WTC11 (cell line): ENCODE measurements at regions not wholly inside any gene's neighbourhood (a gene's known extent, or its start where the extent isn't known, plus 50 kb on each side); places are given as distances from the start of the nearest gene placed in this dataset.

Source experiments
- CREB1 ChIP-seq: sonication (generic); formaldehyde crosslinking; IDR thresholded peaks from 2 replicates; pipeline ENCODE4 v1.8.0; 2023; ENCODE audit warnings: mild to moderate bottlenecking, missing genetic modification reagents
- RELA ChIP-seq: sonication (generic); formaldehyde crosslinking; IDR thresholded peaks from 2 replicates; pipeline ENCODE4 v1.8.1; 2022; ENCODE audit warnings: missing genetic modification reagents, mild to moderate bottlenecking, borderline replicate concordance
- TF ChIP-seq, protein P1 (sequence below): sonication (generic); formaldehyde crosslinking; IDR thresholded peaks from 2 replicates; pipeline ENCODE4 v1.8.0; 2022; ENCODE audit warnings: mild to moderate bottlenecking, missing genetic modification reagents
- TF ChIP-seq, protein P2 (sequence below): fragments of 200-600 bp; IDR thresholded peaks from 2 replicates; pipeline ENCODE4 v1.8.0; 2022; ENCODE audit warnings: antibody characterized with exemption

DNA sequence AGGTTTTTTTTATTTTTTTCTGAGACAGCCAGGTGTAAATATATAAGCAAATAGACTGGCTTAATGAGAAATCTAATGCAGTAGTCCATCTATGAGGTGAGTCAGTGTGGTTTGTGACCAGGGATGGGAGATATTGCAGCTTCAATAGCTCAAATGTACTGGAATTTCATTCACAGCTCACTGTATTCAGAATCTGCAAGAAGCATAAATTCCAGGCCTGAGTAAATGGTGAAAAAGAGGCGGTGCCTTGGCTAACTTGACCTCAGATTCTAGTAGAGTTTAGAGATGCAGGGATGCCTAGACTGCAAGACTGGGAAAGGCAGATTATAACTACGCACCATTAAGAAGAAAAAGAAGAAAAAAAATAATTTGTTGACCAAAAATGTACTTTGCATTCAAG lies 151.9 kb upstream of the SMC2 start:
- TF ChIP-seq, protein P1, sequence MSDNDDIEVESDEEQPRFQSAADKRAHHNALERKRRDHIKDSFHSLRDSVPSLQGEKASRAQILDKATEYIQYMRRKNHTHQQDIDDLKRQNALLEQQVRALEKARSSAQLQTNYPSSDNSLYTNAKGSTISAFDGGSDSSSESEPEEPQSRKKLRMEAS (CRISPR knock-in tag), result no peak
- TF ChIP-seq, protein P2, sequence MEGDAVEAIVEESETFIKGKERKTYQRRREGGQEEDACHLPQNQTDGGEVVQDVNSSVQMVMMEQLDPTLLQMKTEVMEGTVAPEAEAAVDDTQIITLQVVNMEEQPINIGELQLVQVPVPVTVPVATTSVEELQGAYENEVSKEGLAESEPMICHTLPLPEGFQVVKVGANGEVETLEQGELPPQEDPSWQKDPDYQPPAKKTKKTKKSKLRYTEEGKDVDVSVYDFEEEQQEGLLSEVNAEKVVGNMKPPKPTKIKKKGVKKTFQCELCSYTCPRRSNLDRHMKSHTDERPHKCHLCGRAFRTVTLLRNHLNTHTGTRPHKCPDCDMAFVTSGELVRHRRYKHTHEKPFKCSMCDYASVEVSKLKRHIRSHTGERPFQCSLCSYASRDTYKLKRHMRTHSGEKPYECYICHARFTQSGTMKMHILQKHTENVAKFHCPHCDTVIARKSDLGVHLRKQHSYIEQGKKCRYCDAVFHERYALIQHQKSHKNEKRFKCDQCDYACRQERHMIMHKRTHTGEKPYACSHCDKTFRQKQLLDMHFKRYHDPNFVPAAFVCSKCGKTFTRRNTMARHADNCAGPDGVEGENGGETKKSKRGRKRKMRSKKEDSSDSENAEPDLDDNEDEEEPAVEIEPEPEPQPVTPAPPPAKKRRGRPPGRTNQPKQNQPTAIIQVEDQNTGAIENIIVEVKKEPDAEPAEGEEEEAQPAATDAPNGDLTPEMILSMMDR, result no peak
- TF ChIP-seq RELA (CRISPR knock-in tag) (no peak), CREB1 (no peak)
